A673 (cell line): ENCODE measurements at regions not wholly inside any gene's neighbourhood (a gene's known extent, or its start where the extent isn't known, plus 50 kb on each side); places are given as distances from the start of the nearest gene placed in this dataset.

Experiments
- BruUV-seq: library from RNA; stranded (reverse); fragments of 400-500 nt; replicated peaks from 2 replicates; lab custom pipeline; 2021; lab: Mats Ljungman, UMichigan
- CTCF ChIA-PET: fragments of 300-600 bp; sonication (Branson Sonifier 250); formaldehyde crosslinking; loops from one replicate; lab custom pipeline; 2022; ENCODE audit warnings: antibody characterized with exemption; lab: Charles Lee
- POLR2A ChIA-PET: fragments of 300-600 bp; sonication (Branson Sonifier 250); formaldehyde crosslinking; loops from one replicate; lab custom pipeline; 2022; ENCODE audit warnings: antibody characterized with exemption; ENCODE audit not compliant: low non-redundant PET; lab: Charles Lee
- DNase-seq: peaks from one replicate; pipeline ENCODE4 v3.0.0-alpha.2; 2015; ENCODE audit warnings: low spot score
- H3K27ac ChIP-seq: fragments of 200-600 bp; sonication (generic); 2 replicates; pipeline ENCODE4 v1.5.1; 2016; ENCODE audit warnings: mixed run types, low read depth, mild to moderate bottlenecking, mixed read lengths, antibody characterized with exemption, low read length; ENCODE audit not compliant: poor library complexity, severe bottlenecking
- H3K27me3 ChIP-seq: fragments of 200-600 bp; sonication (generic); replicated peaks from 2 replicates; pipeline ENCODE4 v1.6.1; 2017; ENCODE audit warnings: mixed run types, low read depth, mild to moderate bottlenecking, mixed read lengths, antibody characterized with exemption, low read length; ENCODE audit not compliant: insufficient read depth, poor library complexity
- H3K36me3 ChIP-seq: fragments of 200-600 bp; sonication (generic); 2 replicates; pipeline ENCODE4 v1.6.1; 2016; ENCODE audit warnings: mixed run types, mild to moderate bottlenecking, mixed read lengths, antibody characterized with exemption, low read length; ENCODE audit not compliant: insufficient read depth, poor library complexity, severe bottlenecking
- H3K4me1 ChIP-seq: fragments of 200-600 bp; sonication (generic); 2 replicates; pipeline ENCODE4 v1.6.1; 2017; ENCODE audit warnings: mixed run types, mild to moderate bottlenecking, mixed read lengths, antibody characterized with exemption, low read length; ENCODE audit not compliant: insufficient read depth, poor library complexity, severe bottlenecking
- H3K4me3 ChIP-seq: fragments of 200-600 bp; sonication (generic); 2 replicates; pipeline ENCODE4 v1.5.1; 2016; ENCODE audit warnings: low read depth, mixed run types, mild to moderate bottlenecking, mixed read lengths, low read length; ENCODE audit not compliant: poor library complexity, severe bottlenecking
- H3K9me3 ChIP-seq: fragments of 200-600 bp; sonication (generic); 2 replicates; pipeline ENCODE4 v1.6.1; 2016; ENCODE audit warnings: mixed run types, low read depth, mild to moderate bottlenecking, mixed read lengths, antibody characterized with exemption, low read length; ENCODE audit not compliant: poor library complexity, severe bottlenecking
- EZH2 ChIP-seq: fragments of 200-600 bp; sonication (generic); IDR thresholded peaks from 2 replicates; pipeline ENCODE4 v1.6.1; 2017; ENCODE audit warnings: borderline replicate concordance, low read depth, mild to moderate bottlenecking, mixed read lengths, antibody characterized with exemption, low read length; ENCODE audit not compliant: poor library complexity, severe bottlenecking
- intact Hi-C: fragments of 100-400 bp; cut with micrococcal nuclease; formaldehyde crosslinking; loops from one replicate; pipeline ENCODE4 v1.10.0; 2022; ENCODE audit not compliant: unreplicated experiment
- TF ChIP-seq, protein P1 (sequence below): fragments of 300-800, 200-600 bp; sonication (generic); conservative IDR thresholded peaks from 2 replicates; pipeline ENCODE4 v1.5.1; 2017; ENCODE audit warnings: low read depth, mild to moderate bottlenecking, antibody characterized with exemption, low read length, moderate library complexity, mixed read lengths

DNA sequence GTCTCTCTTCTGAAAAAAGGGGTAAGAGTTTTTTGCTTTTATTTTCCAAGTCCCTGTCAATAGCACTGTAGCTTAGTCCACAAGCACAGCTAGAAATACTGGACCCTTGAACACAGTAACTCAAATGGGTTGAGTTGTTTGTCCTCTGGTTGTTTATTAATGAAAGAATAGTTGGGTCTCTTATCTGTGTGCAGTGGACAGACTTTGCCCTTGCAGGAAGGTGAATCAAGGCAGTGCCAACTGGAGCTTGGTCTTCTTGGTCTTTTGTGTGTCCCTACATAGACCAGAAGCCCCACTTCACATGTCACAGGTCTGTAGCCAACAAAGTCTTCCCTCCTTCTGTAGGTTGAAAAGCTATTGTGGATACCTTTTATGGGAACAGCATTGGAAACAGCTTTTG, 322.0 kb downstream of the AACS start:
- BruUV-seq: no TSS peak
- POLR2A ChIA-PET: no interaction called here
- DNase-seq: no peak

DNA sequence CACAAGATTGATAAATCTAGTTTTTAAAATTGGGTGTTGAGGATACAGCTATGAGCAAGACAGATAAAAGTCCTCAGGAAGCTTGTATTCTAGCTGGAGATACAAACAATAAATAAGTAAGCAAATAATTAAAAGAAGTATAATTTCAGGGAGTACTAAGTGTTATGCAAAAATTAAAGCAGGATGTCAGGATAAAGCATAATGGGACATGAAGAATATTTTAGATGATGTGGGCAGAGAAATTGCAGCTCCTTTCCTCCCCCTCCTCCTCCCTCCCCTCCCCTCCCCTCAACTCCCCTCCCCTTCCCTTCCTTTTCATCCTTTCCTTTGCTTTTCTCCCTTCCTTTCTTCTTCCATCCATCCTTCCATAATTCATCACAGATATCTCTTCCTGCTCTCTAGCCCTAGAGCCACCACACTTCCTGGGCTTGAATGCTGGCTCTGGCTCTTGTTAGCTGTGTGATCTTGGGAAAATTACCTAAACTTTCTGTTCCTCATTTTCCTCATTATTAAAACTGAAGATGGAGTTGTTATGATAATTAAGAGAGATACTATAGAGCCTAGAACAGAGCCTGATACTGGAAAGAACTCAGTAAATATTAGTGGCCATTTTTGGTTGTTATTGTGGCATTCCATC, 323.9 kb downstream of the AACS start:
- TF ChIP-seq EZH2: no peak
- TF ChIP-seq, protein P1, sequence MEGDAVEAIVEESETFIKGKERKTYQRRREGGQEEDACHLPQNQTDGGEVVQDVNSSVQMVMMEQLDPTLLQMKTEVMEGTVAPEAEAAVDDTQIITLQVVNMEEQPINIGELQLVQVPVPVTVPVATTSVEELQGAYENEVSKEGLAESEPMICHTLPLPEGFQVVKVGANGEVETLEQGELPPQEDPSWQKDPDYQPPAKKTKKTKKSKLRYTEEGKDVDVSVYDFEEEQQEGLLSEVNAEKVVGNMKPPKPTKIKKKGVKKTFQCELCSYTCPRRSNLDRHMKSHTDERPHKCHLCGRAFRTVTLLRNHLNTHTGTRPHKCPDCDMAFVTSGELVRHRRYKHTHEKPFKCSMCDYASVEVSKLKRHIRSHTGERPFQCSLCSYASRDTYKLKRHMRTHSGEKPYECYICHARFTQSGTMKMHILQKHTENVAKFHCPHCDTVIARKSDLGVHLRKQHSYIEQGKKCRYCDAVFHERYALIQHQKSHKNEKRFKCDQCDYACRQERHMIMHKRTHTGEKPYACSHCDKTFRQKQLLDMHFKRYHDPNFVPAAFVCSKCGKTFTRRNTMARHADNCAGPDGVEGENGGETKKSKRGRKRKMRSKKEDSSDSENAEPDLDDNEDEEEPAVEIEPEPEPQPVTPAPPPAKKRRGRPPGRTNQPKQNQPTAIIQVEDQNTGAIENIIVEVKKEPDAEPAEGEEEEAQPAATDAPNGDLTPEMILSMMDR: no peak
- intact Hi-C loops: no loop called here
- Histone ChIP-seq H3K27me3 (peaks cover 5% of the 10 kb centered on the region), H3K4me1 (no peaks in the 10 kb centered on the region), H3K27ac (no peak overlapping the region), H3K36me3 (no peaks in the 10 kb centered on the region), H3K4me3 (no peak overlapping the region), H3K9me3 (no peaks in the 10 kb centered on the region)
- no peak for DNase-seq
- BruUV-seq: no TSS peak
- POLR2A ChIA-PET: no interaction called here
- CTCF ChIA-PET: no interaction called here

More for the DNA sequence above, 322.0 kb downstream of the AACS start:
- peaks cover 5% of the 10 kb centered on the region for H3K27me3 ChIP-seq
- H3K4me1 ChIP-seq: no peaks in the 10 kb centered on the region
- TF ChIP-seq EZH2: no peak
- TF ChIP-seq, protein P1: no peak
- intact Hi-C loops: no loop called here
- H3K27ac ChIP-seq: no peak overlapping the region
- CTCF ChIA-PET: no interaction called here
- no peaks in the 10 kb centered on the region for H3K9me3 ChIP-seq
- no peak overlapping the region for H3K4me3 ChIP-seq
- H3K36me3 ChIP-seq: no peaks in the 10 kb centered on the region

DNA sequence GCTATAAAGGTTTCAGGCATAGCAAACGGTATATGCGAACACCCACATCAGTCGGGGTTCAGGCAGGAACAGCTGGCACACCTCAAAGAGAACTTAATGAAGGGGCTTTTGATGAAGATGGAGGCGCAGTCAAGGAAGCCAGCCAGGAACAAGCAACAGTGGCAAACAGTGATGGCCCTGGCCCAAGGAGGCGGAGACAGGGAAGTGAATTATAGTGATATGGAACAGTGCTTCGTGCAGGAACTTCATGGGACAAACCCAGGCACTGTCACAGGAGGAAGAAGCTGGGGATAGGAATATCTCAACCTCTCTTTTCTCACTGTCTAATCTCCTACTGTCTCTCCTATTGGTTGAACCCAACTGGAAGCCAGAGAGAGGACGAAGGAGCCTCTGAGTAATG, 328.3 kb downstream of the AACS start:
- no peak for DNase-seq
- H3K4me1 ChIP-seq: no peaks in the 10 kb centered on the region
- H3K4me3 ChIP-seq: no peak overlapping the region
- no peak for TF ChIP-seq EZH2
- TF ChIP-seq, protein P1: no peak
- POLR2A ChIA-PET: no interaction called here
- intact Hi-C loops: no loop called here
- no peaks in the 10 kb centered on the region for H3K27me3 ChIP-seq
- CTCF ChIA-PET: no interaction called here
- H3K36me3 ChIP-seq: no peaks in the 10 kb centered on the region
- H3K9me3 ChIP-seq: no peaks in the 10 kb centered on the region
- BruUV-seq: no TSS peak
- H3K27ac ChIP-seq: no peak overlapping the region
